Natural killer cell (primary cell): ENCODE measurements at regions not wholly inside any gene's neighbourhood (a gene's known extent, or its start where the extent isn't known, plus 50 kb on each side); places are given as distances from the start of the nearest gene placed in this dataset.

ENCODE experiments used
- ATAC-seq, 3 donors: fragments of 150-1000 bp in 2 of 3; fragments of 200-7000 bp in 1 of 3; cut with Tn5 transposase; 1 replicate in 1 of 3; 2 replicates in 2 of 3; pipeline ENCODE4 v1.10.0; 2021; ENCODE audit warnings: mild to moderate bottlenecking in 2 of 3, moderate library complexity in 2 of 3
- DNase-seq, 2 donors: peaks; one replicate each; pipeline versions ENCODE4 v3.0.0 to v3.0.0-alpha.2; 2013 to 2021; ENCODE audit warnings: mixed read lengths in 1 of 2
- H3K27ac ChIP-seq: one replicate; pipeline ENCODE4 v1.5.1; 2013; ENCODE audit warnings: mild to moderate bottlenecking, low read length
- H3K27me3 ChIP-seq: one replicate; pipeline ENCODE4 v1.6.1; 2013; ENCODE audit warnings: low read length; ENCODE audit not compliant: control insufficient read depth, insufficient read depth
- H3K36me3 ChIP-seq: one replicate; pipeline ENCODE4 v1.6.1; 2013; ENCODE audit warnings: low read length; ENCODE audit not compliant: control insufficient read depth, insufficient read depth
- H3K4me1 ChIP-seq: one replicate; pipeline ENCODE4 v1.6.1; 2013; ENCODE audit warnings: low read length; ENCODE audit not compliant: control insufficient read depth, insufficient read depth
- H3K4me3 ChIP-seq: one replicate; pipeline ENCODE4 v1.5.1; 2013; ENCODE audit warnings: low read length
- H3K9me3 ChIP-seq: one replicate; pipeline ENCODE4 v1.6.1; 2013; ENCODE audit warnings: low read length; ENCODE audit not compliant: control insufficient read depth, insufficient read depth
- H3K27ac Mint-ChIP-seq, 2 donors: one replicate each; pipeline ENCODE4 v1.8.0; 2022; ENCODE audit warnings: mild to moderate bottlenecking in 2 of 2, mixed read lengths in 2 of 2, moderate library complexity in 1 of 2
- H3K27me3 Mint-ChIP-seq, 2 donors: one replicate each; pipeline ENCODE4 v1.8.0; 2022; ENCODE audit warnings: low read depth in 2 of 2, mixed read lengths in 2 of 2
- H3K36me3 Mint-ChIP-seq: one replicate; pipeline ENCODE4 v1.8.0; 2022; ENCODE audit warnings: mixed read lengths
- H3K4me1 Mint-ChIP-seq, 2 donors: one replicate each; pipeline ENCODE4 v1.8.0; 2022; ENCODE audit warnings: mixed read lengths in 2 of 2
- H3K4me3 Mint-ChIP-seq: one replicate; pipeline ENCODE4 v1.8.0; 2022; ENCODE audit warnings: mild to moderate bottlenecking, moderate library complexity, mixed read lengths
- H3K9me3 Mint-ChIP-seq, 2 donors: one replicate each; pipeline ENCODE4 v1.8.0; 2022; ENCODE audit warnings: mixed read lengths in 2 of 2
- CTCF ChIP-seq: fragments of 200-600 bp; IDR thresholded peaks from one replicate; pipeline ENCODE4 v1.8.0; 2022; ENCODE audit warnings: antibody characterized with exemption
- WGBS: methylation state at CpG from one replicate; pipeline ENCODE4 v1.1.7; 2013; ENCODE audit warnings: missing lambda C conversion rate; ENCODE audit not compliant: insufficient coverage; 5-methylcytosine and 5-hydroxymethylcytosine counted together
- intact Hi-C: fragments of 100-400 bp; cut with micrococcal nuclease; formaldehyde crosslinking; loops from one replicate; pipeline ENCODE4 v1.14.2; 2022

GRCh38 chr5:89440670-89441069 lies 557.7 kb upstream of the MEF2C start:
- H3K27ac ChIP-seq = no peak overlapping the region
- Mint-ChIP-seq H3K27me3 (no peaks in the 10 kb centered on the region), H3K4me1 (peaks cover 30 to 40% of the 10 kb centered on the region in 2 donors), H3K4me3 (no peak overlapping the region), H3K36me3 (no peaks in the 10 kb centered on the region), H3K27ac (no peak overlapping the region), H3K9me3 (no peaks in the 10 kb centered on the region)
- 43% methylated on average over 1 of the region's 2 CpGs for whole genome bisulfite sequencing
- ATAC-seq = no peak
- no peak for DNase-seq
- intact Hi-C loops = no loop called here
- H3K4me3 ChIP-seq = no peak overlapping the region
- H3K4me1 ChIP-seq = peaks cover 2% of the 10 kb centered on the region
- no peaks in the 10 kb centered on the region for H3K27me3 ChIP-seq
- TF ChIP-seq CTCF = no peak
- H3K36me3 ChIP-seq = no peaks in the 10 kb centered on the region
- no peaks in the 10 kb centered on the region for H3K9me3 ChIP-seq

- ATAC-seq (no peak), DNase-seq (no peak)
- WGBS = 61% methylated on average over 4 of the region's 4 CpGs
- Histone ChIP-seq H3K27me3 (no peaks in the 10 kb centered on the region), H3K4me3 (no peak overlapping the region), H3K27ac (no peak overlapping the region), H3K9me3 (no peaks in the 10 kb centered on the region), H3K4me1 (no peaks in the 10 kb centered on the region), H3K36me3 (no peaks in the 10 kb centered on the region)
- Mint-ChIP-seq H3K27me3 (no peaks in the 10 kb centered on the region), H3K27ac (no peak overlapping the region), H3K36me3 (no peaks in the 10 kb centered on the region), H3K4me1 (peaks cover 16 to 19% of the 10 kb centered on the region in 2 donors), H3K4me3 (no peak overlapping the region), H3K9me3 (no peaks in the 10 kb centered on the region)
- intact Hi-C loops = no loop called here
- TF ChIP-seq CTCF = no peak
Observed at GRCh38 chr5:89437450-89438435, 554.8 kb upstream of the MEF2C start.

- peak overlapping the region in 1 of 2 donors; percentile 15 for H3K27ac Mint-ChIP-seq
- intact Hi-C loops = no loop called here
- Histone ChIP-seq H3K4me1 (no peaks in the 10 kb centered on the region), H3K4me3 (no peak overlapping the region), H3K36me3 (no peaks in the 10 kb centered on the region), H3K27me3 (no peaks in the 10 kb centered on the region), H3K9me3 (no peaks in the 10 kb centered on the region), H3K27ac (peak overlapping the region; percentile 38)
- no peaks in the 10 kb centered on the region for H3K27me3 Mint-ChIP-seq
- WGBS = 21% methylated on average over 2 of the region's 3 CpGs
- ATAC-seq (no peak), DNase-seq (no peak)
- H3K36me3 Mint-ChIP-seq = no peaks in the 10 kb centered on the region
- peaks cover 16 to 19% of the 10 kb centered on the region in 2 donors for H3K4me1 Mint-ChIP-seq
- TF ChIP-seq CTCF = no peak
- no peaks in the 10 kb centered on the region for H3K9me3 Mint-ChIP-seq
- peak overlapping the region; percentile 10 for H3K4me3 Mint-ChIP-seq
Observed at GRCh38 chr5:89436464-89436863, 553.5 kb upstream of the MEF2C start.
